A673 (cell line): ENCODE measurements at regions not wholly inside any gene's neighbourhood (a gene's known extent, or its start where the extent isn't known, plus 50 kb on each side); places are given as distances from the start of the nearest gene placed in this dataset.
"Not testable (repeated sequence)": the region's sequence is repeated elsewhere in the genome, so short reads cannot be mapped to it uniquely, and the experiment has no call there.

Experiments used
- CTCF ChIP-seq: fragments of 300-800, 200-600 bp; sonication (generic); conservative IDR thresholded peaks from 2 replicates; pipeline ENCODE4 v1.5.1; 2017; ENCODE audit warnings: low read depth, mild to moderate bottlenecking, antibody characterized with exemption, low read length, moderate library complexity, mixed read lengths
- EZH2 ChIP-seq: fragments of 200-600 bp; sonication (generic); IDR thresholded peaks from 2 replicates; pipeline ENCODE4 v1.6.1; 2017; ENCODE audit warnings: borderline replicate concordance, low read depth, mild to moderate bottlenecking, mixed read lengths, antibody characterized with exemption, low read length; ENCODE audit not compliant: poor library complexity, severe bottlenecking

GRCh38 chr9:42364410-42365243 is 181.2 kb downstream of the SPATA31A6 start:
- not testable (repeated sequence) for TF ChIP-seq CTCF, EZH2
